ENCODE measurements at regions not wholly inside any gene's neighbourhood (a gene's known extent, or its start where the extent isn't known, plus 50 kb on each side); places are given as distances from the start of the nearest gene placed in this dataset.
A peak's percentile ranks its signal among the peaks of the same experiment; 100 is the strongest.
"Not testable (repeated sequence)": the region's sequence is repeated elsewhere in the genome, so short reads cannot be mapped to it uniquely, and the experiment has no call there.

DNA sequence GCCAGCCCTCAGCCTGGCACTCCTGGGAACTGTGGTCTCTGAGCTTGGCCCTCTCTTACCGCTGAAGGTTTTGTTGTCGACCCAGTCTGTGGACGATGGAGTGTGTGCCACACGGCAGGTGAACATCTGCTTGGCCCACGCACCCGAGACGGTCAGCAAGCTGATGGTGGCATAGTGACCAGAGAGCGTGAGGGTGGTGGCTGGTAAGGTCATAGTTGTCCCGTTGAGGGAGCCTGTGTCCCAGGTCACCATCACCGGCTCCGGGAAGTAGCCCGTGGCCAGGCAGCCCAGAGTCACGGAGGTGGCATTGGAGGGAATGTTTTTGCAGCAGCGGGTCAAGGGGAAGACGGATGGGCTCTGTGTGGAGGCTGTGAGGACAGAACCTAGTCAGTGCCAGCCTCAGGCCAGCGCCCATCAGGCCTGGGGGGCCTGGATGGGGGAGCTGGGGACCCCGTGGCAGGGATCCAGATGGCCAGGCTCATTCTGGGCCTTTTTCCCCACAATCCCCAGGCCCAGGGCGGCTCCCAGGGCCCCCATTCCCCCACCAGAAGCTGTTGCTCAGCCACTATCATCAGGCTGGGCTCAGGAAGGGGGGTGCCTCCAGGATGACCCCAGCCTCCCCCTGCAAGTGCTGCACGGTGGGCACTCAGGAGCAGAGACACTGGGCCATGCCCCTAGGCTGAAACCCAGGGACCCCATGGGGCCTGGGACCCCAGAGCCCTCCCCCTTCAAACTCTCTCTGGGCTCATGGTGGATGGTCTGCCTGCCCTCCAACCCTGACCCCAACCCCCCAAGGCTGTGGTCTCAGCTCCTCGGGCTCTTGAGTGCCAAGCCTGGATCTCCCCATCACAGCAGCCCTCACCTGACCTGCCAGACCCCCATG, 75.2 kb downstream of the TMEM121 start:
- peak; percentile 50 for DNase-seq

DNA sequence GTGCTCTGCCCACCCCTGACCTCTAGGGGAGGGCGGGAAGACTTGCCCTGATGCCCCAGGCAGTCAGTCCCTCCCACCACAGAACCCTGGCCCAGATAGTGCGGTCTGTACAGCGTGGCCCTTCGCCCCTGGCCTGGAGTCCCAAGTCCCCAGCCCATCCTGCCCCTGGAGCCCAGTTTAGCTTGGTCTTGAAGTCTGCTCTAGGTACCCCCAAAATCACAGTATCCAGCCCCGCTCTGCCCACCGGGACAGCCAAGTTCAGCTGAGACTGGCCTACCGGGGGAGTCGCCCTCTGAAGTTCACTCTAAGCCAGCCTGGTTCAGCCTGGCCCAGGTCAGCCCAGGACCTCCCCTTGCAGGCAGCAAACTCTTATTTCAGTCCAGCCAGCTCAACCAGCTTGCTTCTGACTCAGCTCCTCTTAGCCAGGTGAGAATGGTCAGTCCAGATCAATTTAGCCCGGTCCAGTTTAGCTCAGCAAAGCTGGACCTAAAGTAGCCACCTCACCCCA, 75.9 kb downstream of the TMEM121 start:
- peak; percentile 59 for DNase-seq

DNA sequence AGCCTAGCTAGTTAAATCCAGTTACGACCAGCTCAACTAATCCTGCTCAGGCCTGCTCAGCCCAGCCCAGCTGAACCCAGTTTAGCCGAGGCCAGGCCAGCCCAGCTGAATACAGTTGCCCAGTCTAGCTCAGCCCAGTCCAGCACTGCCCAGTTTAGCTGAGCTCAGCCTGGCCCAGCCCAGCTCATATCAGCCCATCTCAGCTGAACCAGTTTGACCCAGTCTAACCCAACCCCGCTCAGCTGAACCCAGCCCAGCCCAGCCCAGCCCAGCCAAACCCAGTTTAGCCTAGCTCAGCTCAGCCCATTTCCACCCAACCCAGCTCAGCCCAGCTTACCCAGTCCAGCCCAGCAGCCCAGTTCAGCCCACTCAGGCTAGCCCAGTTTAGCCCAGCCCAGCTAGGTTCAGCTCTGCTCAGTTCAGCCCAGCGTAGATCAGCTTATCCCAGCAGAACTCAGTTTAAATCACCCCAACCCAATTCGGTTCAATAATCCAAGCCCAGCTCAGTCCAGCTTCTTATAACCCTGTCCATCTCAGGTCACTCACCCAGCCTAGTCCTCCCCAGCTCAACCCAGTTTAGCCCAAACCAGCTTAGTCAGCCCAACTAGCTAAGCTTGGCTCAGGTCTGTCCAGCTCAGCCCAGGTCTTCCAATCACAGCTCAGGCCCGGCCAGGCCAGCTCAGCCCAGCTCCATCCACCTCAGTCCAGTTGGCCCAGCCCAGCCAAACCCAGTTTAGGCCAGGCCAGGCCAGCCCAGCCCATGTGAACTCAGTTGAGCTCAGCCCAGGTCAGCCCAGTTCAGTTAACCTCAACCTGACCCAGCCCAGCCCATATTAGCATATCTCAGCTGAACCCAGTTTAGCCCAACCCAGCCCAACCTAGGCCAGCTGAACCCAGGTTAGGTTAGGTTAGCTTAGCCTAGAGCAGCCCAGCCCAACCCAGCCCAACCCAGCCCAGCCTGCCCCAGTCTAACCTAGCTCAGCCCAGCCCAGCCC, 76.7 kb downstream of the TMEM121 start:
- DNase-seq: peak; percentile 53

DNA sequence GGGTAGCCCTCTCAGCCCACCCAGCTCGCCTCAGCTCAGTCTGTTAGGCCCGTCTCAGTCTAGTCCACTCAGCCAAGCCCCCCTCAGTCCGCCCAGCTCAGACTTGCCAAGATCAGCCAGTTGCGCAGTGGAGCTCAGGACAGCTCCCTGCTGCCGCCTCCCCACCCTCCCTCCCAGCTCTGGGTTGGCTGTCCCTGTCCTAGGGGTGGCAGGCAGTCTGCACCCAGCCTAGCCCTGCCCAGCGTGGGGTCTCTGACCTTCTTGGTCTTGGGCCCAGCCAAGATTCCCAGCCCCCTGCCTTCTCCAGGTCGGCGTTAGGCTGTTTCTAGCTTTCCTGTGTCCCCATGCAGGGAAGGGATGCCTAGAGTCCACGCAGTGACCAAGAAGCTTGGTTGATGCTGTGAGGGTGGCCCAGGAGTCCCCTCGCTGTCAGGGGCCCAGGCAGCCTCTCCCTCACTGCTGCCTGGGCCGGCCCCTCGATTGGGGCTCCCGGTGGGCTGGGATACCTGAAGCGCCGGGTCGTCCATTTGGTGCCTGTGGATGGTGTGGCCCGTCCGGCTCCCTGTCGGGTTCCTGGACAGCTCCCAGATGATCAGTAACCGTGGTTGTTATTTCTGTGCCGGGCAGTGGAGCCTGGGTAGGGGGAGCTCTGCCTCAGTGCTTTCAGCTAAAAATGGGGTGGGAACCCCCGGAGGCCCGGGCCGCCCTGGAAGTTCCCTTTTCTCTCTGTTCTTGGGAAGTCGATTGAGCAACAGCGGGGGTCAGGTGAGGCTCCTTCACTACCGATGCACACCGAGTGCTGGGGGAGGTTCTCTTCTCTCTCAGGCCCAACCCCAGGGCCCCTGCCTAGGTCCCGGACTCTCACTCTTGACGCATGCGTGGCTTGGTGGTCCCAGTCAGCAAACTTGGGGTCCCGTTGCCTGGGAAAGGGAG, 78.4 kb downstream of the TMEM121 start:
- peak; percentile 37 for DNase-seq

DNA sequence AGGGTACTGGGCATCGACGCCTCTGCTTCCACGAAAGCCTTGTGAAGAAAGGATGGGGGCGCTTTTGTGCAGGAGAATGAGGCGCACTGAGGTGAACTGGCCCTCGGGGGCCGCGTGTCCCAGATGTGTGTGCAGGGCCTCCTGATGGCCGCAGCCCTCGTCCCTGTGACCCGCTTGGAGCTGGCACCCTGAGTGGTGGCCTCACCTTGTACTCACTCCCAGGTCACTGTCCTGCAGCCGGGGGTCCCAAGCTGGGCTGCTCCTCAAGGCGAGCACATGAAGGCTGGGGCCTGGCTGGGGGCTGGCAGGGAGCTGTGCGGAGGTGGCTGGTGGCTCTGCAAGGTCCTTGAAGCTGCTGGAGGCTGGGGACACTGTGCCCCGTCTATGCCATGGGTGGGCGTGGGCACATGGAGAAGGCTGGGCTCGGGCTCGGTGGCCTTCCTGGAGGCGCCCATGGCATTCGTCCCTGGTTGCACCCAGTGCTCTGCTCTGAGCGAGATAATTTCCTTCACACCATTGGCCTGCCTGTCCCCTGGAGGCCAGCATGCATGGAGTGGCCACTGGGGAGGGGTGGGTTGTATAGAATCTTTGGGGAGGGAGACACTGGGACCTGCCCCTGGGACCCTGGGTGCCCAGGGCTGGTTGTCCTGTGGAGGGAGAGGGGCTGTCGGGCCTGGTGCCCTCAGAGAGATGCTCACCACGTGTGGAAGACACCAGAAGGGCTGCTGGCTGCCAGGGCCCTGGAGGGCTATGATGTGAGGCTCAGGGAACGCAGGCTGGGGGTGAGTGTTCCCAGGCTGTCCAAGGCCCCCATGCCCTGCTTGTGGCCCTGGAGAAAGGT, 79.3 kb downstream of the TMEM121 start:
- peak; percentile 57 for DNase-seq

DNA sequence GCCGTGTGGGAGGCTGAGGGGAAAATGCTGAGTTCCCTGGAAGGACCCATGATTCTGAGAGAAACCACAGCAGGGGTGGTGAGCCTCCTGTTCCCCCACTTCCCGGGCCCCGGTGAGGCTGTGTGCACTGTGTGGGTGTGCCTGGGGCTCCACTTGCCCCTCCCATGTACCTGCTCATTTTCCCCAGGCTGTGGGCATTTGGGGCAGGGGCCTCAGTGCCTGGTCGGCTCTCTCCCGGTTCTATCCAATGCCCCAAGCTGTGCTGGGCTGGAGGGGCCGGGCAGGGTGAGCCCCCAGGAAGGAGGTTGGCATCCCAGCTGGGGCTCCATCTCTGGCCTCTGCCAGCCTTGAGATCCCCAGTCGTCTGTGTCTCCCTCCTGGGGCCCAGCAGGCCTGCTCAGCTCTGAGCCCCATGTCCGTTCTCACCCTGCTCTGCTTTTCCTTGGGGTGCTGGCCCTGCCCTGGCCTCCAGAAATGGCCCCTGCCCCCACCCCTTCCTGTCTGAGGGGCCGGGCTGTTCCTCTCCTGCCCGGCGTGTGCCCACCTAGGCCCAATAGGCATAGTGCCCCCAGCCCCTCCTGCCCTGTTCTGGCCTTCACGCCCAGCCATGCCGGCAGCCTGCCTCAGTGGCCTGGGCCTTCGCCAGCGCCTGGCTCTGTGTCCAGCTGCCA, 80.1 kb downstream of the TMEM121 start:
- not testable (repeated sequence) for DNase-seq

DNA sequence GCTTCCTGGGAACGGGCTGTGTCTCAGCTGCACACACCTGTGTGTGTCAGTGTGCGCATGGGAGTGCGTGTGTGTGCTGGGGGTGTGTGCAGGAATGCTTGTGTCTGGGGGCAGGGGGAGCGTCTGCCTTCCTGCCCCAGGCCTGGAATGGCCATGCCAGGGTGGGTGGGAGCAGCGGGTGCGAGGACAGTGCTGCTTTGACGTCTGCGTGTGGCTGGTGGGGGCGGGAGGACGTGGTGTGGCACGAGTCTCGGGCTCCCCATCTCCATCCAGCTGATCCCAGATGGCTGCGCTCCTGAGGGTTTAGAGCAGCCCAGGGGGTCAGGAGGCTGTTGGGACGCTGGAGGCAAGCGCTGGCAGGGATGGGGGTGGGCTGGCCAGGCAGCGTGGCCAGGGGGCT, 80.6 kb downstream of the TMEM121 start:
- peak; percentile 50 for DNase-seq

DNA sequence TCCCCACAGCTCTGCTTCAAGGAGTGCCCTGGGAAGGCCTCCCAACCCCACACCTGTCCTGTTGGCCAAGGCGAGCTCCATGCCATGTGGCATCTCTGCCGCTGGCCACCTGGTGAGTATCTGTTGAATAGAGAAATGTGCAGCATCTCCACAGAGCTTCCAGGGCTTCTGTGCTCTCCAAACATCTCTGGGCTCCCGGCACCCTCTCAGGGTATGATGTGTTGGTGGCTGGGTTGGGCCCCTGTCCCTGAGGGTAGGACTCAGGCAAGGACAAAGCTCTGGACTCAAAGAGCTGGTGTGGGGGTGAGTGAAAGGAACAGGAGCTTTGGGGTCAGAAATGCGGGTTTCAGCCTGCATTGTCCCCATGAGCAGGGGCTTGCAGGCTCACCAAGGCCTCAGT, 88.6 kb downstream of the TMEM121 start:
- DNase-seq: peak; percentile 25

DNA sequence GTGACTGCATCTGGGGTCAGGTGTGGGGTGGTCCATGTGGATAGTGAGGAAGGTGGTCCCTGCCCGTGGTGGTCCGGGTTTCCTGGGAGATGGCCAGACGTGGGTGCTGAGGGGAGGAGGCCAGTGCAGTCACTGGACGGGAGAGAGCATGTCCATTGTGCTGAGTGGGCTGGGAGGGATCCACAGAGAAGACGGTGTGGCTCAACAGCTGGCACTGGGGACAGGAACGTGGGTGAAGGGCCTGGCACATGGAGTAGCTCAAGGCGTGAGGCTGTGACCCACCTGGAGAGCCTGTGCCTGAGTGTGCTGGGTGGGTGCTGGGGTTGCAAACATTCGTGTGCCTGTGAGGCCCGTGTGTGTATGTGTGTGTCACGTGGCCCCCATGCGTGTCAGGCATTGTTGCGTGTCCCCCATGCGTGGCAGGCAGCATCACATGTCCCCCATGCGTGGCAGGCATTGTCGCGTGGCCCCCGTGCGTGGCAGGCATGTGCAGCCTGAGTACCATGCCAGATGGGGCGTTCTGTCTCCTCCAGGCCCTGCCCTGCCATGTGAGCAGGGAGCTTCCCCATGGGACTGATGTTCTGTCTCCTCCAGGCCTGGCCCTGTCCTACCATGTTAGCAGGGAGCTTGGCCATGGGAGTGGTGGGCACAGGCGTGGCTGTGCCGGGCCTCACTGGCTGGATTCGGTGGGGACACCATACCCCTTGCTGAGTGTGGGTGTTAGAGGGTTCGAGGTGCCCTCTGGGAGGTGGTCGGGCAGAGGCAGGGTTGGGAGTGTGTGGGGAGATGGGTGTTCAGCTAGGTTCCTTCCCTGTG, 89.8 kb downstream of the TMEM121 start:
- DNase-seq: peak; percentile 65

DNA sequence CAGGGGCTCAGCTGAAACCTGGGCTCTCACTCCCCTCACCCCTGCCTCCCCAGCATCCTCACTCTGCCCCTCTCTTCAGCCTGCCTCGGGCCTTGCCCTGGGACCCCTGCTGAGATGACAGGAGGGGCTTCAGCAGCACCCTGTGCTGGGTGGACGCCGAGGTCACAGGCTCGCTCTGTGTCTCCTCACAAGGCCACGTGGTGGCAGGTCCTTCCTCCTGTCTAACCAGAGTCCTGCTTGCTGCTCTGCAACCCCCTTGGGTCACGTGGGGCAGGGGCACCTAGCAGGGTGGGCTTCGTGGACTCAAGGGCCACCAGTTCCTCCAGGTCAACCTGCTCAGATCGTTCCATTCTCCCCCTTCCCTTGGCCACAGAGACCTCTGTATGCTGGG, 90.4 kb downstream of the TMEM121 start:
- no peak for DNase-seq

DNA sequence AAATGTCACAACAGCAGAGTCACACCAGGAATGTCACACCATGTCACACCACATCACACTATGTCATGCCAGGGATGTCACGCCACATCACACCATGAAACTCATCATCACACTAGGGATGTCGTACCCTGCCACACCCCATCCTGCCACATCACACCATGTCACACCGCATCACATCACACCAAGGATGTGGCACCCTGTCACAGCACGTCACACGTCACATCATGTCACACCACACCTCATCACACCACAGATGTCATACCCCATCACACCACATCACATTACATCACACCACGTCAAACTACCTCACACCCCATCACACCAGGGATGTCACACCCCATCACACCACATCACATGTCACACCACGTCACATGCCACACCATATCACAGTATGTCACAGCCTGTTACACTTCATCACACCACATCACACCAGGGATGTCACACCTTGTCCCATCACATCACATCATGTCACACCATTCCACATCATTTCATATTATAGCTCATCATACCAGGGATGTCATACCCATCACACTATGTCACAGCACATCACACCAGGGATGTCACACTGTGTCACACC, 90.9 kb downstream of the TMEM121 start:
- DNase-seq: peak; percentile 63

DNA sequence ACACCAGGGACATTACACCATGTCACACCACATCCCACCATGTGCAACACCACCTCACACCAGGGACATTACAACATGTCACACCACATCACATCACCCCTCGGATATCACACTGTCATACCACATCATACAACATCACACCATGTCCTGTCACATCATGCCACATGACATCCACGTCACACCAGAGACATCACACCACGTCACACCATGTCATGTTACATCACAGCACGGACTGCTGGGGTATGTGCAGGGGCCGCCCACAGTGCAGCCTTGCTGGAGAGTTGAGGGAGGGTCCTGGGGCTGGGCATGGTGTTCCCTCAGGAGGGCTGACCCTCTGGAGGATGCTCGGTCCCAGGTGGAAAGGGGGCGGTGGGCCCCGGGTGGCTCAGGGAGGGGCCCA, 91.4 kb downstream of the TMEM121 start:
- peak; percentile 63 for DNase-seq

DNA sequence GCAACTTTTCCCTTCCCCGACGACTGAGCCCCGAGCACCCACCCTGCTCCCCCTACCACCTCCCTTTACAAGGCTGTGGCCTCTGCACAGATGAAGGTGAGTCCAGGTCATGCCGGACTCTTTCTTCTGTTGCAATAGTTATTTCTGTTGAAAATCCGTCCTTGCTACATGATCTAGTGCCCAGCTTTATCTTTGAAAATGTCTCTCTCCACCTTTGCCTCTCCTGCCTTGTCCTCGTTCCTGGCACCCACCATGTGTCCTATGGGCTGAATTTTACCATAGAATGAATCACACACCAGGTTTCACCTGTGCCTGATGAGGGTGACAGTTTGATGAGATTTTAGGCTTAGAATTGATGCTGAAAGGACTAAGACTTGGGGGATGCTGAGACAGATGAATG, 92.9 kb downstream of the TMEM121 start:
- DNase-seq: not testable (repeated sequence)

DNA sequence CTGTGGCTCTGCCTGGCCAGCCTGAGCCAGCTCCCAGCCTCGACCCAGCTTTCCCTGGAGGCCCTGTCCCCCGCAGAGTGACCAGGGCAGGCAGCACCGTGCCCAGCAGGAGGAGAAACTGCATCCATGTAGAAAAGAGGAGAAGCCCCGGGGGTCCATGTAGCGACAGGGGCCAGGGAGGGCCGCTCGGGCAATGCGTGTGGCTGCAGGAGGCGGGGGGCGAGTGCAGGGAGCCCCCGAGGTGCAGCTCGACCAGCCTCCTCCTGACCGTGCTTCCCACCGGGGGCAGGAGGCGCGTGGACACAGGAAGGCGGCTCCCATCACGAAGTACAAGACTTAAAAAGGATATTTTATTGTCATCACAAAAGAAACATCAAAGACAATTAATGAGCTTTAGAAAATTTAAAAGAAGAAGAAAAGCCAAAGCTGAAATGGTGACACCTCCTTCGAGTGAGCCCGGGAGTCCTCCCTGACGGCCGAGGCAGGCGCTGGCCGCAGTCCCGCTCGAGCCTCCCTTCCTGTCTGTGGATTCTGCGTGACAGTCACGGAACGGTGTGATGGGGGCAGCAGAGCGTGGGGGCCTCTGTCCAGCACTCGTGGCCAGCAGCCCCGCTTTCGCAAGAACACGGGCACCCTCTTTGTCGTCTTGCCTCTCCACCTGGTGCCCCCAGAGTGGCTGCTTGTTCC, 93.9 kb downstream of the TMEM121 start:
- DNase-seq: peak; percentile 25

DNA sequence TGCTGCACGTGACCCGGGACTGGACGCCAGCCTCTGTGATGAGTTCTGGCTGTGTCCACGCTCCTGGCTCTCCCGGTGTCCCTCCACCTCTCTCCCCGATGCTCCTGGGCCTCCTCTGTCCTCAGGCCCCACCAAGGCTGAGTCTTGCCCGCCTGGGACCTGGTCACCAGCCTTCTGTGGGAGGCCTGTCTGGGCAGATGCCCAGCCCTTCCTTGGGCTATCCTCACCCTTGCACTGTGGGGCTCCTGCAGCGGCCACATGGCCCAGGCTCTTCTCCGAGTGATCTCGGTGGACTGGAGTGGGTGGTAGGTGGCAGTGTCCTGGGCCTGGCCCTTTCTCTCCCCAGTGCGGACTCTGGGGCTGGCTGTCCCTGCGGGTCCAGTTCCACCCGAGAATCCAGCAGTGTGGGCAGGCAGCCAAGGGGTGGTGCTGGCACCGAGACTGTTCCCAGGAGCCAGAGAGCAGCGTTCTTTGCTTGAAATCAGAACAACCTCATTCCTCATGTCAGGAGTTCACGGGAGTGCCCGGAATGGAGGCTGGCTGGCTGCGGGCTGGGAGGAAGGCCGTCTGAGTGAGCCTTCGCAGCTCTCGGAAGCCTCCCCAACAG, 94.6 kb downstream of the TMEM121 start:
- peak; percentile 58 for DNase-seq

DNA sequence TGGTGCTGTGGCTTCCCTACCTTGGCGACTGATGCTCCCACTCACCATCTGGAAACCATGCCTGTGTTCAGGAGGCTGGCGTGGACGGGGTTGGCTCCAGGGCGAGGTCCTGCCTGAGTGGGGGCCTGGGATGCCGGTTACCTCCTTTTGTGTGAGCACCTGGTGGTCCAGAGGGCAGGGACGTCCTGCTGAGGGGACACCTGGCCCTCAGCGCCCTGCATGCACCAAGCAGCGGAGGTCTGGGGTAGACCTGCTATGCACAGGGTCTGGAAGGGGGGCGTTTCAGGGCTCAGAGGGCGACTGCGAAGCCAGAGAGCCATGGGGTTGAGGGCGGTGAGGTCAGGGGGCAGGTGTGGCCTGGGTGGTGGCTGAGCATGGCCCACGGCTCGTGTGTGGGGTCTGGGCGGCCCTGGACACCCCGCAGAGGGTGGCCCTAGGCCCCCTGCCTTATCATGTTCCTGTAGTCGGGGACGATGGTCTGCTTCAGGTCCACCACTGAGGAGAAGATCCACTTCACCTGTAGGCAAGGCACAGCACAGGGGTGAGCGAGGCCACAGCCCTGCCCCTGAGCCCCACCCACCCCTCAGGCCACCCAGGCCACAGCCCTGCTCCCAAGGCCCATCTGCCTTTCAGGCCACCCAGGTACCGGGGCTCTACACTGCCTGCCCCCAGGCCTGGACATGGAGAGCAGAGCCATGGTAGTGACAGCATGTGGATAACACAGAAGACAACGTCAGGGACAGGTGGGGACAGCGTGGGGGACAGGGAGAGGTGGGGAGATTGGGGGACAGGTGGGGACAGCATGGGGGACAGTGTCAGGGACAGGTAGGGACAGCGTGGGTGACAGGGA, 95.3 kb downstream of the TMEM121 start:
- peak; percentile 63 for DNase-seq

DNA sequence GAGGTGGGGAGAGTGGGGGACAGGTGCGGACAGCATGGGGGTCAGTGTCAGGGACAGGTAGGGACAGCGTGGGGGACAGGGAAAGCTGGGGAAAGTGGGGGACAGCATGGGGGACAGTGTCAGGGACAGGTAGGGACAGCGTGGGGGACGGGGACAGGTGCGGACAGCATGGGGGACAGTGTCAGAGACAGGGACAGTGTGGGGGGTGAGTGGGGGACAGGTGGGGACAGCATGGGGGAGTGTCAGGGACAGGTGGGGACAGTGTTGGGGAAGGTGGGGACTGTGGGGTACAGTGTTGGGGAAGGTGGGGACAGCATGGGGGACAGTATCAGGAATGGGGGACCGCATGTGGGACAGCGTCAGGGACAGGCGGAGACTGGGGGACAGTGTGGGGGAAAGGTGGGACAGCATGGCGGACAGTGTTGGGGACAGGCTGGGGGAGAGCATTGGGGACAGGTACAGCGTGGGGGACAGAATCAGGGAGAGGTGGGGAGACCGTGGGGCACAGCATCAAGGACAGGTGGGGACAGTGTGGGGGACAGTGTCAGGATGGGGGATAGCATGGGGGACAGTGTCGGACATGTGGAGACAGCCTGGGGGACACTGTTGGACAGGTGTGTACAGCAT, 96.1 kb downstream of the TMEM121 start:
- peak; percentile 43 for DNase-seq

Measured in activated effector memory CD4-positive, alpha-beta T cell treated with anti-CD3 and anti-CD28 coated beads, Interleukin-2, amount 50 U/mL, for 16 hours (primary cell).